H54 (cell line): ENCODE measurements at regions not wholly inside any gene's neighbourhood (a gene's known extent, or its start where the extent isn't known, plus 50 kb on each side); places are given as distances from the start of the nearest gene placed in this dataset.
A peak's percentile ranks its signal among the peaks of the same experiment; 100 is the strongest.

Source experiments
- DNase-seq: peaks from one replicate; pipeline ENCODE4 v3.0.0; 2011; ENCODE audit warnings: low spot score, mixed read lengths; ENCODE audit not compliant: insufficient read length
- FAIRE-seq: peaks from 3 replicates; lab custom pipeline; 2011; peaks lifted over from hg19 to GRCh38; lab: Jason Lieb, UNC
- POLR2A ChIP-seq: IDR thresholded peaks from 2 replicates; pipeline ENCODE4 v1.6.1; 2011; ENCODE audit warnings: low read depth, mild to moderate bottlenecking, low read length

- FAIRE-seq (peak; percentile 41), DNase-seq (peak; percentile 15)
- no peak for TF ChIP-seq POLR2A
Measured at GRCh38 chr4:56099378-56099786, 150.6 kb downstream of the CEP135 start.

GRCh38 chr4:56093576-56093975 is 144.8 kb downstream of the CEP135 start:
- FAIRE-seq = no peak
- no peak for TF ChIP-seq POLR2A
- DNase-seq = no peak

- no peak for FAIRE-seq
- no peak for DNase-seq
- TF ChIP-seq POLR2A = no peak
Measured at GRCh38 chr4:56092540-56092939, 143.8 kb downstream of the CEP135 start.

GRCh38 chr4:56086561-56086960 is 137.8 kb downstream of the CEP135 start:
- FAIRE-seq = no peak
- no peak for TF ChIP-seq POLR2A

GRCh38 chr4:56086073-56086541 is 137.4 kb downstream of the CEP135 start:
- TF ChIP-seq POLR2A = no peak
- DNase-seq (no peak), FAIRE-seq (no peak)

More at GRCh38 chr4:56086561-56086960, 137.8 kb downstream of the CEP135 start:
- no peak for DNase-seq

- DNase-seq (no peak), FAIRE-seq (no peak)
Measured at GRCh38 chr4:56085275-56085674, 136.5 kb downstream of the CEP135 start.

GRCh38 chr4:56084851-56085250 is 136.1 kb downstream of the CEP135 start:
- FAIRE-seq (no peak), DNase-seq (no peak)
- no peak for TF ChIP-seq POLR2A

More at GRCh38 chr4:56085275-56085674, 136.5 kb downstream of the CEP135 start:
- TF ChIP-seq POLR2A = no peak
